ENCODE measurements at regions not wholly inside any gene's neighbourhood (a gene's known extent, or its start where the extent isn't known, plus 50 kb on each side); places are given as distances from the start of the nearest gene placed in this dataset.

GRCh38 chr18:29188760-29189159, 1011.8 kb upstream of the CDH2 start:
- no peak for TF ChIP-seq EZH2 (IDR thresholded peaks at IDR 0.05; ENCODE audit: borderline replicate concordance, low read length)
- no peak for TF ChIP-seq CTCF (conservative IDR thresholded peaks at IDR 0.05 in 1 of 2, IDR thresholded peaks at IDR 0.05 in 1 of 2; ENCODE audit: extremely low read depth in 1 of 2, insufficient read depth in 1 of 2, low read depth in 1 of 2, low read length in 2 of 2)

Measured in mammary epithelial cell (primary cell).